Progenitor cell of endocrine pancreas (in vitro differentiated cells): ENCODE measurements at regions not wholly inside any gene's neighbourhood (a gene's known extent, or its start where the extent isn't known, plus 50 kb on each side); places are given as distances from the start of the nearest gene placed in this dataset.

ENCODE experiments used
- DNase-seq: peaks from one replicate; pipeline ENCODE4 v3.0.0; 2021; ENCODE audit warnings: low spot score; ENCODE audit not compliant: unreplicated experiment
- H3K27ac Mint-ChIP-seq: 2 replicates; pipeline ENCODE4 v1.8.0; 2021; ENCODE audit warnings: mild to moderate bottlenecking, moderate library complexity, mixed read lengths
- H3K27me3 Mint-ChIP-seq: 2 replicates; pipeline ENCODE4 v1.8.0; 2021; ENCODE audit warnings: mixed read lengths
- H3K36me3 Mint-ChIP-seq: 2 replicates; pipeline ENCODE4 v1.8.0; 2022; ENCODE audit warnings: mixed read lengths; ENCODE audit not compliant: insufficient read depth
- H3K4me1 Mint-ChIP-seq: 2 replicates; pipeline ENCODE4 v1.8.0; 2021; ENCODE audit warnings: low read depth, mixed read lengths
- H3K4me3 Mint-ChIP-seq: 2 replicates; pipeline ENCODE4 v1.8.0; 2021; ENCODE audit warnings: low read depth, mild to moderate bottlenecking, moderate library complexity, mixed read lengths
- H3K9me3 Mint-ChIP-seq: 2 replicates; pipeline ENCODE4 v1.8.0; 2021; ENCODE audit warnings: low read depth, mixed read lengths
- CTCF ChIP-seq: fragments of 200-600 bp; sonication (generic); IDR thresholded peaks from one replicate; pipeline ENCODE4 v1.5.0; 2021; ENCODE audit warnings: antibody characterized with exemption, mild to moderate bottlenecking; ENCODE audit not compliant: unreplicated experiment

- TF ChIP-seq CTCF, result no peak
- Mint-ChIP-seq H3K9me3 (peaks cover 5% of the 10 kb centered on the region), H3K36me3 (no peaks in the 10 kb centered on the region), H3K4me3 (no peak overlapping the region), H3K27ac (no peak overlapping the region), H3K4me1 (peaks cover 4% of the 10 kb centered on the region), H3K27me3 (no peaks in the 10 kb centered on the region)
- no peak for DNase-seq
Observed at GRCh38 chr16:64381979-64382378, 739.9 kb downstream of the CDH11 start.

DNA sequence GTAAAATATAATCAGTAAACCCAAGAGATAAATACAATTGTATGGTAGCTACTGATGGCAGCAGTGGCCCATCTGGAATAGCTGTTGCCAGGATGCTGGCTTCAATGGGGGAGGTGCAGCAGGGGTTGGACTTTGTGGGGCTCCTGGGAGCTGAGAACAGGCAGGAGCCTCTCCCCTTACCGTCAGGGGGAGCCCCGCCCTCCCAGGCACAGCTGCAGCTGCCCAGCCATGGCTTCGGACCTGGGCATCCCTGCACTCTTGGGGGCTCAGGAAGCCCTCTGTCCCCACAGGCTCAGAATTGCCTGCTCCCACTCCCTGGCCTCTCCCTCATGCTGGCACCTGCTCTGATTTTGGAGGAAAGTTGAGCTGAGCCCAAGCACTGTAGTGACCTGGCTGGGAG, 741.1 kb downstream of the CDH11 start:
- no peaks in the 10 kb centered on the region for H3K36me3 Mint-ChIP-seq
- TF ChIP-seq CTCF, result no peak
- no peaks in the 10 kb centered on the region for H3K27me3 Mint-ChIP-seq
- H3K4me1 Mint-ChIP-seq, result peaks cover 4% of the 10 kb centered on the region
- DNase-seq, result no peak
- H3K9me3 Mint-ChIP-seq, result no peaks in the 10 kb centered on the region
- H3K27ac Mint-ChIP-seq, result no peak overlapping the region
- H3K4me3 Mint-ChIP-seq, result no peak overlapping the region

GRCh38 chr16:64375391-64375980, 746.4 kb downstream of the CDH11 start:
- peaks cover 4% of the 10 kb centered on the region for H3K4me1 Mint-ChIP-seq
- no peak overlapping the region for H3K4me3 Mint-ChIP-seq

DNA sequence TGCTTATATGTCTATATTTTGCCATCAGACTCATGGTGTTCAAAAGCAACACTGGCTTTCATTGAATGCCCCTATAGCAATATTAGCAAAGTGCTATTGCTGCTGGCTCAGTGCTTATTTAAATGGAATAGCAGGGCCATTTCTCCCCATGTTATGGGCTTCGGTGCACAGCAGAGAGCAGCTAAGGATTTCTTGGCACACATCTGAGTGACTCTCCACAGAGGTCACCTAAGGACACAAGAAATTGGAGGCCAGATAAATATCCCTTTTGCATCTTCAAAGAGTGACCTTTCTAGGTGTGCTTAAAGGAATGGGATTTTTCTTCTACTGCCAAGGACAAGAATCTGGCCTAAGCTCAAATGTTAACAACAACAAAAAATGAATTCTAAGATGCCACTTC, 751.8 kb downstream of the CDH11 start:
- no peaks in the 10 kb centered on the region for H3K27me3 Mint-ChIP-seq

More at GRCh38 chr16:64375391-64375980, 746.4 kb downstream of the CDH11 start:
- TF ChIP-seq CTCF, result no peak
- no peaks in the 10 kb centered on the region for H3K36me3 Mint-ChIP-seq
- DNase-seq, result no peak
- no peak overlapping the region for H3K27ac Mint-ChIP-seq
- H3K9me3 Mint-ChIP-seq, result no peaks in the 10 kb centered on the region
- H3K27me3 Mint-ChIP-seq, result no peaks in the 10 kb centered on the region

GRCh38 chr16:64365448-64365931, 756.4 kb downstream of the CDH11 start:
- H3K36me3 Mint-ChIP-seq, result no peaks in the 10 kb centered on the region

More for the DNA sequence above, 751.8 kb downstream of the CDH11 start:
- DNase-seq, result no peak
- Mint-ChIP-seq H3K4me1 (no peaks in the 10 kb centered on the region), H3K4me3 (no peak overlapping the region), H3K36me3 (no peaks in the 10 kb centered on the region), H3K9me3 (no peaks in the 10 kb centered on the region), H3K27ac (no peak overlapping the region)
- TF ChIP-seq CTCF, result no peak

More at GRCh38 chr16:64365448-64365931, 756.4 kb downstream of the CDH11 start:
- peaks cover 15% of the 10 kb centered on the region for H3K27me3 Mint-ChIP-seq
- no peak overlapping the region for H3K4me3 Mint-ChIP-seq
- H3K27ac Mint-ChIP-seq, result no peak overlapping the region
- no peaks in the 10 kb centered on the region for H3K4me1 Mint-ChIP-seq
- no peak for TF ChIP-seq CTCF
- no peaks in the 10 kb centered on the region for H3K9me3 Mint-ChIP-seq
- no peak for DNase-seq
